Lower leg skin (tissue), 3 donors: ENCODE measurements at regions not wholly inside any gene's neighbourhood (a gene's known extent, or its start where the extent isn't known, plus 50 kb on each side); places are given as distances from the start of the nearest gene placed in this dataset.

Experiments
- POLR2A ChIP-seq, 2 donors: fragments of 450-650 bp; IDR thresholded peaks; one replicate each; pipeline ENCODE4 v1.6.1; 2016 to 2017; ENCODE audit warnings: antibody characterized with exemption in 2 of 2, mild to moderate bottlenecking in 1 of 2, moderate library complexity in 1 of 2
- TF ChIP-seq, protein P1 (sequence below), 3 donors: fragments of 450-650 bp; IDR thresholded peaks; one replicate each; pipeline ENCODE4 v1.5.1; 2016; ENCODE audit warnings: antibody characterized with exemption in 3 of 3, mild to moderate bottlenecking in 3 of 3, moderate library complexity in 2 of 3

GRCh38 chrX:115499112-115499805 is 61.7 kb upstream of the PLS3 start:
- TF ChIP-seq, protein P1, sequence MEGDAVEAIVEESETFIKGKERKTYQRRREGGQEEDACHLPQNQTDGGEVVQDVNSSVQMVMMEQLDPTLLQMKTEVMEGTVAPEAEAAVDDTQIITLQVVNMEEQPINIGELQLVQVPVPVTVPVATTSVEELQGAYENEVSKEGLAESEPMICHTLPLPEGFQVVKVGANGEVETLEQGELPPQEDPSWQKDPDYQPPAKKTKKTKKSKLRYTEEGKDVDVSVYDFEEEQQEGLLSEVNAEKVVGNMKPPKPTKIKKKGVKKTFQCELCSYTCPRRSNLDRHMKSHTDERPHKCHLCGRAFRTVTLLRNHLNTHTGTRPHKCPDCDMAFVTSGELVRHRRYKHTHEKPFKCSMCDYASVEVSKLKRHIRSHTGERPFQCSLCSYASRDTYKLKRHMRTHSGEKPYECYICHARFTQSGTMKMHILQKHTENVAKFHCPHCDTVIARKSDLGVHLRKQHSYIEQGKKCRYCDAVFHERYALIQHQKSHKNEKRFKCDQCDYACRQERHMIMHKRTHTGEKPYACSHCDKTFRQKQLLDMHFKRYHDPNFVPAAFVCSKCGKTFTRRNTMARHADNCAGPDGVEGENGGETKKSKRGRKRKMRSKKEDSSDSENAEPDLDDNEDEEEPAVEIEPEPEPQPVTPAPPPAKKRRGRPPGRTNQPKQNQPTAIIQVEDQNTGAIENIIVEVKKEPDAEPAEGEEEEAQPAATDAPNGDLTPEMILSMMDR (IDR thresholded peaks at IDR 0.05), result no peak
- no peak for TF ChIP-seq POLR2A (IDR thresholded peaks at IDR 0.05)
